GM21786 (cell line): ENCODE measurements at regions not wholly inside any gene's neighbourhood (a gene's known extent, or its start where the extent isn't known, plus 50 kb on each side); places are given as distances from the start of the nearest gene placed in this dataset.
"Not testable (repeated sequence)": the region's sequence is repeated elsewhere in the genome, so short reads cannot be mapped to it uniquely, and the experiment has no call there.

ENCODE experiments used
- ATAC-seq: cut with Tn5 transposase; IDR thresholded peaks from one replicate; pipeline ENCODE4 v1.9.1; 2021; ENCODE audit not compliant: unreplicated experiment

- no peak for ATAC-seq
These were observed 410.3 kb downstream of the KIF20B start for GRCh38 chr10:90111671-90112070.

- no peak for ATAC-seq
These were observed 411.3 kb downstream of the KIF20B start for GRCh38 chr10:90112681-90113080.

GRCh38 chr10:90118567-90118966, 417.2 kb downstream of the KIF20B start:
- not testable (repeated sequence) for ATAC-seq

- ATAC-seq = not testable (repeated sequence)
These were observed 418.4 kb downstream of the KIF20B start for GRCh38 chr10:90119631-90120280.

GRCh38 chr10:90125456-90126255, 424.3 kb downstream of the KIF20B start:
- ATAC-seq = no peak

GRCh38 chr10:90126256-90126595, 424.8 kb downstream of the KIF20B start:
- ATAC-seq = no peak

- peak; percentile 76 for ATAC-seq
These were observed 429.1 kb downstream of the KIF20B start for GRCh38 chr10:90130321-90131086.

GRCh38 chr10:90133606-90134005, 432.2 kb downstream of the KIF20B start:
- no peak for ATAC-seq

GRCh38 chr10:90136731-90137316, 435.4 kb downstream of the KIF20B start:
- no peak for ATAC-seq

GRCh38 chr10:90138844-90139243, 437.5 kb downstream of the KIF20B start:
- ATAC-seq = no peak

- ATAC-seq = no peak
These were observed 440.4 kb downstream of the KIF20B start for GRCh38 chr10:90141791-90142190.

- no peak for ATAC-seq
These were observed 442.5 kb downstream of the KIF20B start for GRCh38 chr10:90143937-90144336.

- no peak for ATAC-seq
These were observed 446.9 kb downstream of the KIF20B start for GRCh38 chr10:90148116-90148855.

- ATAC-seq = no peak
These were observed 448.2 kb downstream of the KIF20B start for GRCh38 chr10:90149563-90149962.

GRCh38 chr10:90162271-90162853, 461.0 kb downstream of the KIF20B start:
- ATAC-seq = no peak

GRCh38 chr10:90167174-90168064, 466.0 kb downstream of the KIF20B start:
- ATAC-seq = peak; percentile 85

- ATAC-seq = no peak
These were observed 466.9 kb downstream of the KIF20B start for GRCh38 chr10:90168244-90168643.

GRCh38 chr10:90171014-90171722, 469.8 kb downstream of the KIF20B start:
- ATAC-seq = no peak

GRCh38 chr10:90174531-90174930, 473.1 kb downstream of the KIF20B start:
- ATAC-seq = no peak
